ENCODE measurements at regions not wholly inside any gene's neighbourhood (a gene's known extent, or its start where the extent isn't known, plus 50 kb on each side); places are given as distances from the start of the nearest gene placed in this dataset.

- intact Hi-C loops (cut with DNase I) = no loop called here
- H3K9me3 ChIP-seq = no peaks in the 10 kb centered on the region
- no peak for DNase-seq
- H3K36me3 ChIP-seq = no peaks in the 10 kb centered on the region
- H3K4me1 ChIP-seq = no peaks in the 10 kb centered on the region
- no peak overlapping the region for H3K27ac ChIP-seq
- TF ChIP-seq POLR2AphosphoS5 (IDR thresholded peaks at IDR 0.05) (no peak), EP300 (IDR thresholded peaks at IDR 0.05) (no peak), CTCF (IDR thresholded peaks at IDR 0.05) (no peak), POLR2A (IDR thresholded peaks at IDR 0.05) (no peak)
- H3K4me3 ChIP-seq = no peak overlapping the region
- no peaks in the 10 kb centered on the region for H3K27me3 ChIP-seq
- WGBS, 2 donors = 79 to 86% methylated on average over 1 of the region's 1 CpG
Measured at GRCh38 chrX:23201706-23202105, 132.9 kb upstream of the PTCHD1 start.

- no peaks in the 10 kb centered on the region for H3K36me3 ChIP-seq
- no peak overlapping the region for H3K27ac ChIP-seq
- H3K4me3 ChIP-seq = no peak overlapping the region
- no peaks in the 10 kb centered on the region for H3K27me3 ChIP-seq
- intact Hi-C loops (cut with DNase I) = no loop called here
- no peak for DNase-seq
- no peak for TF ChIP-seq CTCF (IDR thresholded peaks at IDR 0.05)
- no peak for TF ChIP-seq EP300 (IDR thresholded peaks at IDR 0.05)
- no peak for TF ChIP-seq POLR2AphosphoS5 (IDR thresholded peaks at IDR 0.05)
- no peak for TF ChIP-seq POLR2A (IDR thresholded peaks at IDR 0.05)
- no peaks in the 10 kb centered on the region for H3K9me3 ChIP-seq
- H3K4me1 ChIP-seq = no peaks in the 10 kb centered on the region
- WGBS, 2 donors = 48 to 65% methylated on average over 4 of the region's 4 CpGs
Measured at GRCh38 chrX:23202326-23202725, 132.3 kb upstream of the PTCHD1 start.

- 83 to 85% methylated on average over 5 of the region's 5 CpGs for WGBS, 2 donors
- no peaks in the 10 kb centered on the region for H3K9me3 ChIP-seq
- intact Hi-C loops (cut with DNase I) = no loop called here
- H3K27ac ChIP-seq = no peak overlapping the region
- TF ChIP-seq EP300 (IDR thresholded peaks at IDR 0.05) = no peak
- TF ChIP-seq CTCF (IDR thresholded peaks at IDR 0.05) = no peak
- TF ChIP-seq POLR2A (IDR thresholded peaks at IDR 0.05) = no peak
- no peak for TF ChIP-seq POLR2AphosphoS5 (IDR thresholded peaks at IDR 0.05)
- no peak overlapping the region for H3K4me3 ChIP-seq
- no peaks in the 10 kb centered on the region for H3K27me3 ChIP-seq
- no peaks in the 10 kb centered on the region for H3K36me3 ChIP-seq
- no peaks in the 10 kb centered on the region for H3K4me1 ChIP-seq
- DNase-seq = no peak
Measured at GRCh38 chrX:23223169-23223568, 111.5 kb upstream of the PTCHD1 start.

- intact Hi-C loops (cut with DNase I) = no loop called here
- peaks cover 0 to 8% (median 0%) of the 10 kb centered on the region in 4 donors for H3K4me1 ChIP-seq
- no peak overlapping the region for H3K27ac ChIP-seq
Measured at GRCh38 chrX:23228454-23228853, 106.2 kb upstream of the PTCHD1 start.

More at GRCh38 chrX:23228454-23228853, 106.2 kb upstream of the PTCHD1 start:
- Histone ChIP-seq H3K4me3 (no peak overlapping the region), H3K9me3 (no peaks in the 10 kb centered on the region), H3K27me3 (no peaks in the 10 kb centered on the region), H3K36me3 (no peaks in the 10 kb centered on the region)
- no peak for DNase-seq
- no peak for TF ChIP-seq POLR2AphosphoS5 (IDR thresholded peaks at IDR 0.05)
- TF ChIP-seq EP300 (IDR thresholded peaks at IDR 0.05) = no peak
- no peak for TF ChIP-seq CTCF (IDR thresholded peaks at IDR 0.05)
- TF ChIP-seq POLR2A (IDR thresholded peaks at IDR 0.05) = no peak
- WGBS, 2 donors = 26 to 39% methylated on average over 3 of the region's 3 CpGs

All from sigmoid colon (tissue), 6 donors.